Neuronal stem cell (in vitro differentiated cells): ENCODE measurements at regions not wholly inside any gene's neighbourhood (a gene's known extent, or its start where the extent isn't known, plus 50 kb on each side); places are given as distances from the start of the nearest gene placed in this dataset.

Experiments used
- DNase-seq: peaks from one replicate; pipeline ENCODE4 v3.0.0-alpha.2; 2013; ENCODE audit warnings: low spot score
- H2AFZ ChIP-seq: one replicate; pipeline ENCODE4 v1.6.1; 2013; ENCODE audit warnings: mild to moderate bottlenecking, low read length, inconsistent platforms
- H2AK5ac ChIP-seq: 2 replicates; pipeline ENCODE4 v1.6.1; 2013; ENCODE audit warnings: low read depth, mild to moderate bottlenecking, inconsistent platforms, low read length, moderate library complexity, mixed read lengths
- H2BK120ac ChIP-seq: 2 replicates; pipeline ENCODE4 v1.6.1; 2013; ENCODE audit warnings: low read depth, mild to moderate bottlenecking, inconsistent platforms, low read length, moderate library complexity, mixed read lengths
- H2BK12ac ChIP-seq: one replicate; pipeline ENCODE4 v1.6.1; 2013; ENCODE audit warnings: low read length, inconsistent platforms
- H2BK15ac ChIP-seq: 2 replicates; pipeline ENCODE4 v1.6.1; 2013; ENCODE audit warnings: mild to moderate bottlenecking, low read length, inconsistent platforms, mixed read lengths
- H2BK5ac ChIP-seq: one replicate; pipeline ENCODE4 v1.6.1; 2013; ENCODE audit warnings: inconsistent platforms, mild to moderate bottlenecking, low read length, moderate library complexity
- H3K14ac ChIP-seq: one replicate; pipeline ENCODE4 v1.6.1; 2013; ENCODE audit warnings: low read length, inconsistent platforms
- H3K18ac ChIP-seq: 2 replicates; pipeline ENCODE4 v1.6.1; 2013; ENCODE audit warnings: low read length, inconsistent platforms
- H3K23ac ChIP-seq: 2 replicates; pipeline ENCODE4 v1.6.1; 2013; ENCODE audit warnings: low read depth, mild to moderate bottlenecking, mixed read lengths, low read length, inconsistent platforms; ENCODE audit not compliant: poor library complexity
- H3K27ac ChIP-seq: replicated peaks from 3 replicates; pipeline ENCODE4 v1.5.1; 2013; ENCODE audit warnings: low read length, inconsistent platforms
- H3K27me3 ChIP-seq, 3 experiments: 2 replicates each; pipeline ENCODE4 v1.6.1; 2013; ENCODE audit warnings: low read length in 3 of 3, mild to moderate bottlenecking in 2 of 3, inconsistent platforms in 1 of 3, low read depth in 1 of 3, mixed read lengths in 1 of 3, moderate library complexity in 1 of 3; ENCODE audit not compliant: control insufficient read depth in 3 of 3, insufficient read depth in 3 of 3
- H3K36me3 ChIP-seq, 2 donors: replicated peaks in 1 of 2; 2 replicates each; pipeline ENCODE4 v1.6.1; 2013; ENCODE audit warnings: low read length in 2 of 2; ENCODE audit not compliant: control insufficient read depth in 2 of 2, insufficient read depth in 2 of 2
- H3K4ac ChIP-seq: 2 replicates; pipeline ENCODE4 v1.6.1; 2013; ENCODE audit warnings: inconsistent platforms, mild to moderate bottlenecking, low read length, moderate library complexity
- H3K4me1 ChIP-seq, 2 donors: 1 replicate in 1 of 2; 2 replicates in 1 of 2; pipeline ENCODE4 v1.6.1; 2013; ENCODE audit warnings: low read length in 2 of 2, low read depth in 1 of 2; ENCODE audit not compliant: control insufficient read depth in 2 of 2, insufficient read depth in 1 of 2
- H3K4me2 ChIP-seq: one replicate; pipeline ENCODE4 v1.6.1; 2013; ENCODE audit warnings: mild to moderate bottlenecking, low read length, inconsistent platforms; ENCODE audit not compliant: insufficient read depth, poor library complexity, severe bottlenecking
- H3K4me3 ChIP-seq, 2 donors: 2 replicates each; pipeline ENCODE4 v1.5.1; 2013; ENCODE audit warnings: low read length in 2 of 2, mild to moderate bottlenecking in 2 of 2, inconsistent platforms in 1 of 2, moderate library complexity in 1 of 2
- H3K79me1 ChIP-seq: one replicate; pipeline ENCODE4 v1.6.1; 2013; ENCODE audit warnings: low read depth, mild to moderate bottlenecking, inconsistent platforms, low read length, moderate library complexity
- H3K9ac ChIP-seq: one replicate; pipeline ENCODE4 v1.6.1; 2013; ENCODE audit warnings: mild to moderate bottlenecking, low read depth, low read length, inconsistent platforms; ENCODE audit not compliant: poor library complexity
- H3K9me3 ChIP-seq, 2 donors: replicated peaks in 1 of 2; 2 replicates each; pipeline versions ENCODE3 to v1.6.1; 2013; ENCODE audit warnings: low read length in 2 of 2, mild to moderate bottlenecking in 2 of 2, inconsistent platforms in 1 of 2, low read depth in 1 of 2, mixed read lengths in 1 of 2, moderate library complexity in 1 of 2; ENCODE audit not compliant: control insufficient read depth in 2 of 2, insufficient read depth in 1 of 2
- H4K8ac ChIP-seq: one replicate; pipeline ENCODE4 v1.6.1; 2013; ENCODE audit warnings: low read depth, mild to moderate bottlenecking, inconsistent platforms, low read length, moderate library complexity
- H4K91ac ChIP-seq: one replicate; pipeline ENCODE4 v1.6.1; 2013; ENCODE audit warnings: low read length, low read depth, mild to moderate bottlenecking, inconsistent platforms; ENCODE audit not compliant: poor library complexity
- WGBS, 2 donors: extraction: QIAGEN DNeasy Blood & Tissue Kit; methylation state at CpG; one replicate each; pipeline ENCODE4 v1.1.7; 2013; ENCODE audit warnings: missing lambda C conversion rate in 2 of 2, mixed read lengths in 1 of 2; ENCODE audit not compliant: insufficient read length in 2 of 2, insufficient replicate concordance in 1 of 2; ENCODE audit errors: extremely low coverage in 2 of 2; 5-methylcytosine and 5-hydroxymethylcytosine counted together

DNA sequence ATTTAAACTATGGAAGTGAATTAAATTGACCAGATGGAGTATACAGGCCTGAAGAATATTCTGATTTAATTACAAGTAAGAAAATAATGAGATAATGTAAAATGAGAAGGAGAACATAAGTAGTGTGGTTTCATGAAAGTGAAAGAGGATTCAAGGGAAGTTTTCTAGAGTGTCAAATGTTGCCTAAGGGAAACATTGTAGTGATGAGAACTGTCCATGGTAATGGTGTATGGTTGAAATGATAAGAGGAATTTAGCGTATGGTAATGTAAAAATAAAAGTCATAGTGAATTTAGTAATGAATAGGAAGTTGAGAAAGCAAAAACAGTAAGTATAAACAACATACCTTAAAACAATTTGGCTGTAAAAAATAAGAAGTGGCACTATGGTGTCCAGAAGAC lies 1954.6 kb upstream of the FLRT2 start:
- H2AFZ ChIP-seq = no peak overlapping the region
- H3K27me3 ChIP-seq = no peaks in the 10 kb centered on the region
- H2BK120ac ChIP-seq = no peak overlapping the region
- no peak overlapping the region for H3K14ac ChIP-seq
- no peak overlapping the region for H3K4me3 ChIP-seq
- no peak overlapping the region for H3K27ac ChIP-seq
- WGBS, 2 donors = 100% methylated on average over 1 of the region's 1 CpG
- no peak overlapping the region for H3K9ac ChIP-seq
- no peak overlapping the region for H4K8ac ChIP-seq
- no peaks in the 10 kb centered on the region for H3K79me1 ChIP-seq
- H2BK12ac ChIP-seq = no peak overlapping the region
- H3K23ac ChIP-seq = no peak overlapping the region
- H3K18ac ChIP-seq = no peak overlapping the region
- DNase-seq = no peak
- H3K4me1 ChIP-seq = no peaks in the 10 kb centered on the region
- no peak overlapping the region for H2BK15ac ChIP-seq
- no peaks in the 10 kb centered on the region for H3K36me3 ChIP-seq
- H3K4ac ChIP-seq = no peak overlapping the region
- no peak overlapping the region for H2BK5ac ChIP-seq
- H3K4me2 ChIP-seq = no peak overlapping the region
- H3K9me3 ChIP-seq = no peaks in the 10 kb centered on the region
- no peak overlapping the region for H2AK5ac ChIP-seq
- no peak overlapping the region for H4K91ac ChIP-seq

DNA sequence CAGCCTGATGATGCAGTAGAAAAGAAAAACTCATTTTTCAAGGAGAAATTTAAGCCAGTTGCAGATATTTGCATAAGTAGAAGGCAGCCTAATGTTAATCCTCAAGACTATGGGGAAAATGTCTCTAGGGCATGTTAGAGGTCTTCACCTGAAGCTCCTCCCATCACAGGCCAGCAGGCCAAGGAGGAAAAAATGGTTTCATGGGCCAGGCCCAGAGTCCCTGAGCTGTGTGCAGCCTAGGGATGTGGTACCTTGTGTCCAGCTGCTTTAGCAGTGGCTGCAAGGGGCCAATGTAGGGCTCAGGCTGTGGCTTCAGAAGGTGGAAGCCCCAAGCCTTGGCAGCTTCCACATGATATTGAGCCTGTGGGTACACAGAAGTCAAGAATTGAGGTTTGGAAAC lies 1946.7 kb upstream of the FLRT2 start:
- no peak overlapping the region for H3K9ac ChIP-seq
- peaks cover 0 to 2% of the 10 kb centered on the region in 2 donors for H3K9me3 ChIP-seq
- H3K23ac ChIP-seq = no peak overlapping the region
- H2BK120ac ChIP-seq = no peak overlapping the region
- H3K27me3 ChIP-seq = no peaks in the 10 kb centered on the region
- no peaks in the 10 kb centered on the region for H3K79me1 ChIP-seq
- no peak overlapping the region for H4K91ac ChIP-seq
- no peak overlapping the region for H3K14ac ChIP-seq
- H3K36me3 ChIP-seq = no peaks in the 10 kb centered on the region
- H3K4ac ChIP-seq = no peak overlapping the region
- no peak for DNase-seq
- no peaks in the 10 kb centered on the region for H3K4me1 ChIP-seq
- H3K18ac ChIP-seq = no peak overlapping the region
- H3K27ac ChIP-seq = no peak overlapping the region
- no peak overlapping the region for H2BK12ac ChIP-seq
- H2BK5ac ChIP-seq = no peak overlapping the region
- H3K4me3 ChIP-seq = no peak overlapping the region
- no peak overlapping the region for H3K4me2 ChIP-seq
- H2BK15ac ChIP-seq = no peak overlapping the region
- H2AK5ac ChIP-seq = no peak overlapping the region
- no peak overlapping the region for H4K8ac ChIP-seq
- H2AFZ ChIP-seq = no peak overlapping the region

- Histone ChIP-seq H3K23ac (no peak overlapping the region), H3K14ac (no peak overlapping the region), H3K18ac (no peak overlapping the region), H2AFZ (no peak overlapping the region), H3K36me3 (no peaks in the 10 kb centered on the region), H2AK5ac (no peak overlapping the region), H3K27me3 (no peaks in the 10 kb centered on the region), H3K9me3 (no peaks in the 10 kb centered on the region), H3K27ac (no peak overlapping the region), H3K9ac (no peak overlapping the region), H2BK120ac (no peak overlapping the region), H3K79me1 (no peaks in the 10 kb centered on the region), H2BK5ac (no peak overlapping the region), H3K4me3 (no peak overlapping the region), H4K91ac (no peak overlapping the region), H3K4me2 (no peak overlapping the region), H2BK15ac (no peak overlapping the region), H4K8ac (no peak overlapping the region), H3K4me1 (no peaks in the 10 kb centered on the region), H3K4ac (no peak overlapping the region), H2BK12ac (no peak overlapping the region)
- no CpG with 5 or more reads among the region's 13 CpGs for WGBS, 2 donors
- DNase-seq = no peak
Measured at GRCh38 chr14:83594874-83595273, 1935.1 kb upstream of the FLRT2 start.

- Histone ChIP-seq H3K27me3 (no peaks in the 10 kb centered on the region), H3K18ac (peak overlapping the region; percentile 76), H3K9me3 (no peaks in the 10 kb centered on the region), H3K14ac (peak overlapping the region; percentile 31), H2BK15ac (no peak overlapping the region), H2BK12ac (no peak overlapping the region), H3K79me1 (no peaks in the 10 kb centered on the region), H2BK120ac (no peak overlapping the region), H3K9ac (peak overlapping the region; percentile 63), H3K27ac (no peak overlapping the region), H4K91ac (no peak overlapping the region), H3K4me2 (no peak overlapping the region), H3K4ac (no peak overlapping the region), H4K8ac (no peak overlapping the region), H3K23ac (no peak overlapping the region), H3K4me1 (no peaks in the 10 kb centered on the region), H2BK5ac (no peak overlapping the region), H3K4me3 (no peak overlapping the region), H2AK5ac (no peak overlapping the region), H2AFZ (no peak overlapping the region), H3K36me3 (no peaks in the 10 kb centered on the region)
- no CpG with 5 or more reads among the region's 9 CpGs for WGBS, 2 donors
- DNase-seq = no peak
Measured at GRCh38 chr14:83607682-83608081, 1922.3 kb upstream of the FLRT2 start.
